Testis (tissue), 2 donors: ENCODE measurements at regions not wholly inside any gene's neighbourhood (a gene's known extent, or its start where the extent isn't known, plus 50 kb on each side); places are given as distances from the start of the nearest gene placed in this dataset.

Experiments
- POLR2A ChIP-seq: fragments of 450-650 bp; IDR thresholded peaks from one replicate; pipeline ENCODE4 v1.6.1; 2017; ENCODE audit warnings: antibody characterized with exemption, mild to moderate bottlenecking, moderate library complexity
- TF ChIP-seq, protein P1 (sequence below), 3 experiments: fragments of 450-650 bp in 2 of 3; fragments of 200-600 bp in 1 of 3; sonication (generic) in 1 of 3; IDR thresholded peaks; one replicate each; pipeline ENCODE4 v1.5.1; 2016 to 2019; ENCODE audit warnings: antibody characterized with exemption in 3 of 3, mild to moderate bottlenecking in 2 of 3, moderate library complexity in 1 of 3

DNA sequence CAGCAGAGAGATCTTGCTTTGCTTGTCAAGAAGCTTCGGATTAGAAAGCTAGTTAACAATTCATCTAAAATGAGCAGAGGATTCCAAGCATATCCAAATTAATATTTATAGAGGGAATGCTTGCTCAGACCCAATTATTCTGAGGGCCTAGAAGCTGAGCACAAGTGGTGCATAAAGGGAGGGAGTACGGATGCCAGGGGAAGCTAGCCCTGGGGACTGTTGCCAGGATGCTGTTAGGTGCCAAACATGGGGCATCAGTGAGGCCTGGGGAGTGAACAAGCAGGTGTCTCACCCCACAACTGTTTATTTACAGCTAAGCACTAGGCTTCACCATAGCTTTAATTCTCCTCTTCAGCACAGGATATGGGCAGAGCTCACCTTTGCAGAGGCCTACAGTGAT, 684.1 kb upstream of the C16orf82 start:
- TF ChIP-seq, protein P1, sequence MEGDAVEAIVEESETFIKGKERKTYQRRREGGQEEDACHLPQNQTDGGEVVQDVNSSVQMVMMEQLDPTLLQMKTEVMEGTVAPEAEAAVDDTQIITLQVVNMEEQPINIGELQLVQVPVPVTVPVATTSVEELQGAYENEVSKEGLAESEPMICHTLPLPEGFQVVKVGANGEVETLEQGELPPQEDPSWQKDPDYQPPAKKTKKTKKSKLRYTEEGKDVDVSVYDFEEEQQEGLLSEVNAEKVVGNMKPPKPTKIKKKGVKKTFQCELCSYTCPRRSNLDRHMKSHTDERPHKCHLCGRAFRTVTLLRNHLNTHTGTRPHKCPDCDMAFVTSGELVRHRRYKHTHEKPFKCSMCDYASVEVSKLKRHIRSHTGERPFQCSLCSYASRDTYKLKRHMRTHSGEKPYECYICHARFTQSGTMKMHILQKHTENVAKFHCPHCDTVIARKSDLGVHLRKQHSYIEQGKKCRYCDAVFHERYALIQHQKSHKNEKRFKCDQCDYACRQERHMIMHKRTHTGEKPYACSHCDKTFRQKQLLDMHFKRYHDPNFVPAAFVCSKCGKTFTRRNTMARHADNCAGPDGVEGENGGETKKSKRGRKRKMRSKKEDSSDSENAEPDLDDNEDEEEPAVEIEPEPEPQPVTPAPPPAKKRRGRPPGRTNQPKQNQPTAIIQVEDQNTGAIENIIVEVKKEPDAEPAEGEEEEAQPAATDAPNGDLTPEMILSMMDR (IDR thresholded peaks at IDR 0.05): no peak
- no peak for TF ChIP-seq POLR2A
